ENCODE measurements at regions not wholly inside any gene's neighbourhood (a gene's known extent, or its start where the extent isn't known, plus 50 kb on each side); places are given as distances from the start of the nearest gene placed in this dataset.

DNA sequence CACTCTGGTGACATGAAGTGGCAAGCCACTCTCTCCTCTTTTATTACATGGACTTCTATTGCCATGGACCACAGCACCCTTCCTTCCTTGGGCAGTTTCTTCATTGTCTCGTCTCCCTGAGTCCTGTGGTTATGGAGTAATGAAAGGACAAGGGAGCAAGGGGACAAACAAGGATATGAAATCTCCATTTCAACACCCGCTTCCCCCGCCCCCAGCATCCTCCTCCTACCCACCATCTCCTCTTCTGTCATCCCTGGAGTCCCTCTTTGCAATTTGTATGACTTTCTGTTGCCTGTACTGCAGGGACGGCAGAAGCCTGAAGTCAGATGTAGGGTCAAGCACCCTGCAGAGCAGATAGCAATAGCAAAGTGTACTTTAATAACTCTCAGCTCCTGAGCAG is 300.7 kb upstream of the CLINT1 start:
- Histone ChIP-seq H3K4me3 (ENCODE audit: low read length) (no peak overlapping the region), H3K36me3 (replicated peaks; ENCODE audit: insufficient read depth, low read length) (no peaks in the 10 kb centered on the region), H3K4me1 (ENCODE audit: low read length) (no peaks in the 10 kb centered on the region), H3K27ac (ENCODE audit: low read length) (no peak overlapping the region), H4K20me1 (ENCODE audit: insufficient read depth, low read length) (no peaks in the 10 kb centered on the region), H3K27me3 (replicated peaks; ENCODE audit: insufficient read depth, low read length) (no peaks in the 10 kb centered on the region), H3K9ac (ENCODE audit: low read length) (no peak overlapping the region), H3K9me2 (replicated peaks; ENCODE audit: insufficient read depth, low read length) (no peaks in the 10 kb centered on the region), H2AFZ (ENCODE audit: low read length) (no peak overlapping the region), H3K9me3 (replicated peaks; ENCODE audit: insufficient read depth, low read length) (no peaks in the 10 kb centered on the region), H3K4me2 (ENCODE audit: low read depth, low read length) (no peak overlapping the region), H3K79me2 (ENCODE audit: low read length) (no peaks in the 10 kb centered on the region), H3F3A (ENCODE audit: insufficient read depth, low read length) (no peaks in the 10 kb centered on the region)
- DNase-seq, result no peak
- TF ChIP-seq EZH2 (optimal IDR thresholded peaks at IDR 0.05; ENCODE audit: low read depth, low read length), result no peak
- TF ChIP-seq, protein P1, sequence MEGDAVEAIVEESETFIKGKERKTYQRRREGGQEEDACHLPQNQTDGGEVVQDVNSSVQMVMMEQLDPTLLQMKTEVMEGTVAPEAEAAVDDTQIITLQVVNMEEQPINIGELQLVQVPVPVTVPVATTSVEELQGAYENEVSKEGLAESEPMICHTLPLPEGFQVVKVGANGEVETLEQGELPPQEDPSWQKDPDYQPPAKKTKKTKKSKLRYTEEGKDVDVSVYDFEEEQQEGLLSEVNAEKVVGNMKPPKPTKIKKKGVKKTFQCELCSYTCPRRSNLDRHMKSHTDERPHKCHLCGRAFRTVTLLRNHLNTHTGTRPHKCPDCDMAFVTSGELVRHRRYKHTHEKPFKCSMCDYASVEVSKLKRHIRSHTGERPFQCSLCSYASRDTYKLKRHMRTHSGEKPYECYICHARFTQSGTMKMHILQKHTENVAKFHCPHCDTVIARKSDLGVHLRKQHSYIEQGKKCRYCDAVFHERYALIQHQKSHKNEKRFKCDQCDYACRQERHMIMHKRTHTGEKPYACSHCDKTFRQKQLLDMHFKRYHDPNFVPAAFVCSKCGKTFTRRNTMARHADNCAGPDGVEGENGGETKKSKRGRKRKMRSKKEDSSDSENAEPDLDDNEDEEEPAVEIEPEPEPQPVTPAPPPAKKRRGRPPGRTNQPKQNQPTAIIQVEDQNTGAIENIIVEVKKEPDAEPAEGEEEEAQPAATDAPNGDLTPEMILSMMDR (IDR thresholded peaks at IDR 0.05; ENCODE audit: low read length), result no peak
- no peak for TF ChIP-seq EZH2phosphoT487 (IDR thresholded peaks at IDR 0.05; ENCODE audit: low read length)

DNA sequence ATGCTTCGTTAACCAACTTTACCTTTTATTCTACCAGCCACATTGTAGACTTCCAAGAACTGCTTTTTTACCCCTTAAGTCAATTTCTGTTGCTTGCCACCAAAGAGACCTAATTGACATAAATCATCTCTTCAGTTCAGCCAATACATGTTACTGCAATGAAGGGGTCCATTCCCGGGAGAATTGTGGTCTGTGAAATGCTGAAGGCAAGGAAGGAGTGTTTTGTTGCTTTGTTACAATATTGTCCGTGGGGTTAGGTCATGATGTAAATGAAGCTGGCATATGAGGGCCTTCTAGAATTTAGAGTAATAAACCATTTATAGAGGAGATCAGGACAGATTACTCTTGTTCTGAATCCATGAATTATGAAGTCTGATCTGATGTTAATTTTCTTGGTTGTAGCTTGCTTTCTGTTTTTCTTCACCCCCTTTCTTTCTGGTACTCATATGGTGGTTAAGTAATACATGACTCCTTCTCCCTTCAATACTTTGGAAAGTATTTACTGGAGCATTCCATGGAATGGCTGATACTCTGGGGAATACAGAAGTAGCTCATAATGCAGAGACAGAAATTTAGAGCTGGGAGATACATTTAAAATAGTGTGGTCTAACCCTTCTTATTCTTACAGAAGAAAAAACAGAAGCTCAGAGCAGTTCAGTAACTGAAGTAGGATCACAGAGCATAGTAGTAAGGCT is 297.0 kb upstream of the CLINT1 start:
- H3K9me2 ChIP-seq (replicated peaks; ENCODE audit: insufficient read depth, low read length), result no peaks in the 10 kb centered on the region
- H3K36me3 ChIP-seq (replicated peaks; ENCODE audit: insufficient read depth, low read length), result no peaks in the 10 kb centered on the region
- no peaks in the 10 kb centered on the region for H3K79me2 ChIP-seq (ENCODE audit: low read length)
- no peaks in the 10 kb centered on the region for H3F3A ChIP-seq (ENCODE audit: insufficient read depth, low read length)
- H3K9ac ChIP-seq (ENCODE audit: low read length), result no peak overlapping the region
- no peaks in the 10 kb centered on the region for H3K27me3 ChIP-seq (replicated peaks; ENCODE audit: insufficient read depth, low read length)
- H4K20me1 ChIP-seq (ENCODE audit: insufficient read depth, low read length), result no peaks in the 10 kb centered on the region
- no peak overlapping the region for H3K27ac ChIP-seq (ENCODE audit: low read length)
- H3K9me3 ChIP-seq (replicated peaks; ENCODE audit: insufficient read depth, low read length), result no peaks in the 10 kb centered on the region
- H3K4me3 ChIP-seq (ENCODE audit: low read length), result no peak overlapping the region
- TF ChIP-seq, protein P1 (IDR thresholded peaks at IDR 0.05; ENCODE audit: low read length), result no peak
- H2AFZ ChIP-seq (ENCODE audit: low read length), result no peak overlapping the region
- H3K4me2 ChIP-seq (ENCODE audit: low read depth, low read length), result no peak overlapping the region
- H3K4me1 ChIP-seq (ENCODE audit: low read length), result no peaks in the 10 kb centered on the region
- DNase-seq, result no peak

DNA sequence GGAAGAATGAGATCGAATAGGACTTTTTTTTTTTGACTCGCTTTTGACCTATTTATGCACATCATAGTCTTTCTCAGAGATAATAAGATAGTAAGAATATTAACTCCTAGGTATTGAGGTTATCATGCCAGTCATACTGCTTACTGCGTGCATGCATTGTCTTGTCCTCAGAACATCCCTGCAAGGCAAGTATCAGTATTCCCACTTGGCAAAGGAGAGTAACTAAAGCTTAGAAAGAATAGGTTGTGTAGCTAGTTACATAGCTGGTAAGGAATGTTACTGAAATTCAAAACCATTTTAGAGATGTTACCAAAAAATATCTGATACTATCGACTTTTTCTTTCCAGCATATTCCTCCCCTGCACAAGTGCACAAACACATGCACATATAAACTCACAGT is 296.1 kb upstream of the CLINT1 start:
- Histone ChIP-seq H4K20me1 (ENCODE audit: insufficient read depth, low read length) (no peaks in the 10 kb centered on the region), H3K27ac (ENCODE audit: low read length) (no peak overlapping the region), H3K27me3 (replicated peaks; ENCODE audit: insufficient read depth, low read length) (no peaks in the 10 kb centered on the region), H3K4me2 (ENCODE audit: low read depth, low read length) (no peak overlapping the region), H2AFZ (ENCODE audit: low read length) (no peak overlapping the region), H3K36me3 (replicated peaks; ENCODE audit: insufficient read depth, low read length) (no peaks in the 10 kb centered on the region), H3K9me3 (replicated peaks; ENCODE audit: insufficient read depth, low read length) (no peaks in the 10 kb centered on the region), H3K9ac (ENCODE audit: low read length) (no peak overlapping the region), H3K4me3 (ENCODE audit: low read length) (no peak overlapping the region), H3K9me2 (replicated peaks; ENCODE audit: insufficient read depth, low read length) (no peaks in the 10 kb centered on the region), H3K79me2 (ENCODE audit: low read length) (no peaks in the 10 kb centered on the region), H3F3A (ENCODE audit: insufficient read depth, low read length) (no peaks in the 10 kb centered on the region), H3K4me1 (ENCODE audit: low read length) (no peaks in the 10 kb centered on the region)
- TF ChIP-seq, protein P1 (IDR thresholded peaks at IDR 0.05; ENCODE audit: low read length), result no peak
- TF ChIP-seq EZH2phosphoT487 (IDR thresholded peaks at IDR 0.05; ENCODE audit: low read length) (no peak), EZH2 (optimal IDR thresholded peaks at IDR 0.05; ENCODE audit: low read depth, low read length) (no peak)
- DNase-seq, result no peak

Data from MM.1S (cell line).